ENCODE measurements at regions not wholly inside any gene's neighbourhood (a gene's known extent, or its start where the extent isn't known, plus 50 kb on each side); places are given as distances from the start of the nearest gene placed in this dataset.
"Not testable (repeated sequence)": the region's sequence is repeated elsewhere in the genome, so short reads cannot be mapped to it uniquely, and the experiment has no call there.

DNA sequence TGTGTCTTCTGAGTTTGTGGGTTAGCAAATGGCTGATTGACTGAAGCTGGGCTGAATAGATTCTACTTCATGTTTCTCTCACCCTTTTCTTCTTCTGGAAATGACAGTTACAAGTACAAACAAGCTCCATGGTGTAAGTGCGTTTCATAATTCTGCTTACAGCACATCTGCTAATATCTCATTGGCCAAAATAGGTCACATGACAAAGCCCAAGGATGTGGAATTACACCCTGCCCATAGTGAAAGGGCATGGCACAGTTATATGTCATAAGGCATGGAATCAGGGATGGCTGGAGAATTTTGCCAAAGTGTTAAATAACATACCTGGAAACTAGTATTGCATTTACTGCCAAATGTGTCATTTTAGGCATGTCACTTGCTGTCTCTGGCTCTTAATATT, 327.2 kb downstream of the NKX6-1 start:
- no peaks in the 10 kb centered on the region for H3K36me3 ChIP-seq

DNA sequence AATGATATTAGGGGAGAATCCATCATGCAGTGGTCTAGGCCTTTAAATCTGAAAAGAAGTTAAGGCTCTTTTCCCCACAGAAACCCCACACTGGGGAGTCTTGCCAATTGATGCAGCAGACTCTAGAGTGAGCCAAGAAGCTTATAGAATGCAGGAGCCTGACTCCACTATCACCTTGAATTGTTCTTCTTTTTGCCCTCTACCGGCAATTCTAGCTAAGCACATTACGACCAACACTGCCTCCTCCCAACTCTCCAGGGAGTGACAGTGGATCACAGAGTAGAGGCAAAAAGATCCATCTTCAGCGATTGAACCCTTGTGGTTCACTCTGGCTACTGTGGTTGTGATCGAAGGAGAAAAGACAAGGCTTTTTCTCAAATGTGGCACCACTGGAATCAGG, 331.5 kb downstream of the NKX6-1 start:
- H3K27me3 ChIP-seq: no peaks in the 10 kb centered on the region; the same call in 1 of the 2 replicates
- H3K9me3 ChIP-seq (replicated peaks): no peaks in the 10 kb centered on the region
- H3K4me3 ChIP-seq: no peak overlapping the region
- no peak overlapping the region for H3K27ac ChIP-seq
- H3K4me1 ChIP-seq: no peaks in the 10 kb centered on the region
- peak in 1 of 2 experiments; percentile 7 for DNase-seq
- H3K36me3 ChIP-seq: no peaks in the 10 kb centered on the region

More for the DNA sequence above, 327.2 kb downstream of the NKX6-1 start:
- no peaks in the 10 kb centered on the region for H3K27me3 ChIP-seq
- no peak overlapping the region for H3K4me3 ChIP-seq
- H3K9me3 ChIP-seq (replicated peaks): no peaks in the 10 kb centered on the region
- no peak overlapping the region for H3K27ac ChIP-seq
- no peaks in the 10 kb centered on the region for H3K4me1 ChIP-seq
- peak in 1 of 2 experiments; percentile 9 for DNase-seq

DNA sequence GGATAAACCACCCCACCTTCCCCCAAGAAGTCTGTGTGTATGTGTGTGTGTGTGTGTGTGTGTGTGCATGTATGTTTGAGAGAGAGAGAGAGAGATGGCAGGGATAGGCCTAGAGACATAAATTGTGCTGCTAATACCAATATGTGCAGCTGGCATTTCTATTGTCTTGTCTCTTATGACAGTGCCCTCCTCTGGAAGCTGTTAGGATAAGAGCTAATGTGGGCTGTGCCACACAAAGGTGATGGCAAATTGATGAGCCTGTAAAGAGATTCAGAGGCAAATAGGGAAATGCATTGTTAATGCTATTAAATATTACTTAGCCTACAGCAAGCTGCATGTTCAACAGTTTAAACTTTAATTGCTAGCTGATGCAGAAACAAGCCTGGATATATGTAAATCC, 332.0 kb downstream of the NKX6-1 start:
- H3K9me3 ChIP-seq (replicated peaks): no peaks in the 10 kb centered on the region
- no peak overlapping the region for H3K4me3 ChIP-seq
- DNase-seq: no peak
- no peaks in the 10 kb centered on the region for H3K4me1 ChIP-seq
- H3K27ac ChIP-seq: no peak overlapping the region
- H3K27me3 ChIP-seq: no peaks in the 10 kb centered on the region; the same call in 1 of the 2 replicates
- H3K36me3 ChIP-seq: no peaks in the 10 kb centered on the region

DNA sequence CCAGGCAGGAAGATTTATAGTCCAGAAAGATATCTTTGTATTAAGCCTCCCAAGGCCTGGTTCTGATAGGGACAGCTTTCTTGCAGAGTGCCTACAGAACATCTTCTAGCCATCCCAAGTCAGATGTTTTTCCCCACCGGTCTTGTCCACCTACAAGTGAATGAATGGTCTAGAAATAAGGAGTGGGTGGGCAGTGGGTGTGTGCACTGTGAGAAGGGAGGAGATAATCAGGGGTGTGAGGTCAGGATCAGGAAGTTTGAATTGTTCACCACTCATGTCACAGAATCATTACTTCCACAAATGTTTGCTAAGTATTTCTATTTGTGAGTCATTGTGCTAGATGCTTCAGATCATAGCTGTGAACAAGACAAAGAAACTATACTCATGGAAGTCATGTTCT, 332.6 kb downstream of the NKX6-1 start:
- DNase-seq: no peak
- Histone ChIP-seq H3K4me3 (no peak overlapping the region), H3K27ac (no peak overlapping the region), H3K4me1 (no peaks in the 10 kb centered on the region), H3K9me3 (replicated peaks) (no peaks in the 10 kb centered on the region), H3K36me3 (no peaks in the 10 kb centered on the region), H3K27me3 (no peaks in the 10 kb centered on the region; the same call in 1 of the 2 replicates)

DNA sequence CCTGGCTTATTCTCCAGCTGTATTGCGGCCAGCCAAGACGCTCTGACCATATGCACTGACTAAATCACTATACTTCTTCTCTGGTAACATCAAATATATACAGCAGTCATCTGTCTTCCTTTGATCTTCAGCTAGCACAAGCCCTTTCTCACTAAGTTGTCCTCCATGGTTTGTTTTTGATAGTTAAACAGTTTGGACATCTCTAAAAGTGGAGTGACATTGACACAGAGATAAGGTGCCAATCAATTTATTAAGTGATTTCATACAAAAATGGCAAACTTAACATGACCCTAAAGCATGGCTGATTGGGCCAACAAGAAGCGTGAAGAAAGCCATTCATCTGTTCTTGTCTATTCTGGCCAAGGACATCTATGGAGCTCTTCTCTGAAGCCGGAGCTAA, 334.9 kb downstream of the NKX6-1 start:
- DNase-seq: no peak
- Histone ChIP-seq H3K36me3 (no peaks in the 10 kb centered on the region), H3K9me3 (replicated peaks) (no peaks in the 10 kb centered on the region), H3K4me3 (no peak overlapping the region), H3K27me3 (no peaks in the 10 kb centered on the region; the same call in 1 of the 2 replicates), H3K4me1 (no peaks in the 10 kb centered on the region), H3K27ac (no peak overlapping the region)

DNA sequence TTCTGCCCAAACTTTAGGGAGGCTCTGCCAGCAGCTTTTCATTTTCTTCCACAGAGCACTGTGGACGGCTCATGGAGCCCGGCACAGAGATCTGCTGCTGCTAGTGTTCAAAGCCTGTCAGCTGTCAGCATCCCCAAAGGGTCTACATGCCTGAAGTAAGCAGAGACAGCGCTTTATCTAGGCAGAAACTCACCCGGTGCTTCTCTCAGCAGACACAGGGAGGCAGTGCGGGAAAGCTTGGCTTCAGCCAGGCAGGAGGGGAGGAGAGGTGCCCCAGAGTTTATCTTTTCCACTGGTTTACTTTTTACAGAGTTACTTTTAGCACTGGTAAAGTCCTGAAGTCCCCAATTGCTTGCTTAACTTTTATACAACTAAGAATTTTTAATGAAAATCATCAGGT, 339.3 kb downstream of the NKX6-1 start:
- no peaks in the 10 kb centered on the region for H3K4me1 ChIP-seq
- no peaks in the 10 kb centered on the region for H3K27me3 ChIP-seq
- H3K4me3 ChIP-seq: no peak overlapping the region
- DNase-seq: peak; percentile 10 to 29
- no peaks in the 10 kb centered on the region for H3K36me3 ChIP-seq
- no peak overlapping the region for H3K27ac ChIP-seq
- H3K9me3 ChIP-seq (replicated peaks): no peaks in the 10 kb centered on the region

DNA sequence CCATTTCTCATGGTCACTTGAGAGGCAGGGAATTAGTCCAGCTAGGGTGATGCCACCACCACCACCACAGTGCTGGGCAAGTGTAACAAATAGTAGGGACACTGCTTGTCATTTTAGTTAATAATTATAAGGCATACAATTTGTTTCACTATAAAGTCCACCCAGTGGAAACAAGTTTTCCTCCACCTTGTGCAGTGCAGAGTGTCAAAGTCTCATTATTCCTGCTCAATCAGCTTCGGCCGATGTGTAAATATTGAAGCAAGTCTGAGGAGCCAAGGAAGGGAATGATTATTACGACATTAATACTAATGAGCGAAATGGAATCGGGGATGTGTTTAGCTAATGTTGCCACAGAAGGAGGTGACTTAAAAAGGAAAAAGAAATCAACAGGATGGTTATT, 340.4 kb downstream of the NKX6-1 start:
- no peaks in the 10 kb centered on the region for H3K4me1 ChIP-seq
- no peak overlapping the region for H3K27ac ChIP-seq
- no peaks in the 10 kb centered on the region for H3K9me3 ChIP-seq (replicated peaks)
- H3K27me3 ChIP-seq: no peaks in the 10 kb centered on the region
- H3K36me3 ChIP-seq: no peaks in the 10 kb centered on the region
- DNase-seq: no peak
- H3K4me3 ChIP-seq: no peak overlapping the region

DNA sequence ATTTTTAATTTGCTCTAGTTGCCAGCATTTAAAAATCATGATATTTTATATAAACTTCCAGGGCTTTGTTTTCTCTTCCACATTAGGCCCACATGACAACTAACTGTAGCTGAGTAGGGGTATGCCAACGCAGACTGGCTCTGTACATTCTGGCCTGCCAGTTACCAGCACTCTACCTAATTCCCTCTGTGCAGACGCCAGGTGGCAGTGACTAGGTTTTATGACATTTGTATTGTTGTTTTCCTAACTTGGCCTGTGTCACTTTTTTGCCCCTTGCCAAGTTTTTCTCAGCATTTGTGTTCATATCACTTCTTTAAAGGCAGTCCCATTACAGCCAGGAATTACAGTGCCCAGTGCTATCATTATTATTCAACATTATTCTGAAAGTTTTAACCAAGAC, 347.5 kb downstream of the NKX6-1 start:
- Histone ChIP-seq H3K27me3 (no peaks in the 10 kb centered on the region), H3K4me1 (no peaks in the 10 kb centered on the region), H3K27ac (no peak overlapping the region), H3K9me3 (replicated peaks) (no peaks in the 10 kb centered on the region), H3K4me3 (no peak overlapping the region), H3K36me3 (no peaks in the 10 kb centered on the region)
- DNase-seq: no peak

DNA sequence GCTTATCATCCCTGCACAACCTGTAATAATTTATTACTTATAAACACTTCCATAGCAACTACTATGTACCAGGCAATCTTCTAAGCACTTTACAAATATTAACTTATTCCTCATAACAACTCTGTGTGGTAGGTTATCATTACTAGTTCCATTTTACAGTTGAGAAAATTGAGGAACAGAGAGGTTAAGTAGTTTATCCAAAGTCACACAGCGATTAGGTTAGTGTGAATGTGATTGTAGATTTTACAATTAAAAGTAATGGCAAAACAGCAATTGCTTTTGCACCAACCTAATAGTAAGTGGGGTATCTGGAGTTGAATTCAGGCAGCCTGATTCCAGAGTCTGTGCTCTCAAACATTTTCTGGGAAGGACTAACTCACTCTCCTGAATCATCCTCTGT, 348.9 kb downstream of the NKX6-1 start:
- Histone ChIP-seq H3K9me3 (replicated peaks) (no peaks in the 10 kb centered on the region), H3K27ac (no peak overlapping the region), H3K36me3 (no peaks in the 10 kb centered on the region), H3K27me3 (no peaks in the 10 kb centered on the region), H3K4me3 (no peak overlapping the region), H3K4me1 (no peaks in the 10 kb centered on the region)
- DNase-seq: no peak

DNA sequence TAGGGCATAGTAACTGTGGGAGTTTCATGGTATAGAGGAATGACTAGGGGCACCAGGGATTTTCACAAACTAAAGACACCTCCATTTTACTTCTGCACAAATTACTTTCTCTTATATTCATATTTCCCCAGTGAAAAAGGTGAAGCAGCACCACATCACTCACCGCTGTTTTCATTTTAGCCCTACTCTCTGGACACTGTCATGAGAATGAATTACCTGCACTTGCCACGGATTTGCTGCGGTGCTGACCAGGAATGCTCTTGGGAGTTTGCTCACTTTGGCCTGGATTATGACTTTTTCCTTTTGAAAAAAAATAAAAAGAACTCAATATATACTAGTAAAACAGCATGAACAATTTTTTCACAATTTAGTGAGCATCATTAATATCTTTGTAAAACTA, 351.3 kb downstream of the NKX6-1 start:
- Histone ChIP-seq H3K36me3 (no peaks in the 10 kb centered on the region), H3K4me1 (no peaks in the 10 kb centered on the region), H3K9me3 (replicated peaks) (no peaks in the 10 kb centered on the region), H3K27ac (no peak overlapping the region), H3K4me3 (no peak overlapping the region), H3K27me3 (no peaks in the 10 kb centered on the region)
- no peak for DNase-seq

DNA sequence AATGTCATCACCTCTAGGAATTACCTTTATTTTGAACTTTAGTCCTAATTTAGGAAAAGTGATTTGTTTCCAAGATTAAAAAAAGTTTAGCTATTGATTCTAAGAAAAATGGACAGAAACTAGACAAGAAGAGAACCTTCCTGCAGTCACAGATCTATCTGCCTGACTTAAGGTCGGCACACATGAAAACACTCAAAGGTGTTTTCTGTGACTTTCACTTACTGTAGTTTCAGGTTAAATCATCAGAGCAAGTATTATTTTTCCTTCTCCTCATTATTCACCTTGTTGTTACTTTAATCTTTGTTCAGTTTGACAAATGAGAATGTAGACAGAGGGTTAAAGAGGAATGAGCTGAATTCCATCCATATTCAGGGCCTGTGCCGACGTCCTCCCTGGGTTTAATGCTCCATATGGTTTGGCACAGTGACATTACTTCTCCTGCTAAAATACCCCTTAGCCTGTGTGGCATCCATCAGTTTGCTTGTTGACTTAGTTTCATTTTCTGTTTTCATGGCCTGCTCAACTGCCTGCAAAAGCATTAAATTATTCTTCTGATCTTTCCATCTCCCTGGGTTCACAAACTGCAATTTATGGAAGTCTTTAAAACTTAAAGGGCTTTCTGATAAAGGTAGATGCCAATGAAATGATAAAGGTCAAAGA, 352.7 kb downstream of the NKX6-1 start:
- DNase-seq: no peak
- Histone ChIP-seq H3K27me3 (no peaks in the 10 kb centered on the region), H3K9me3 (replicated peaks) (no peaks in the 10 kb centered on the region)

DNA sequence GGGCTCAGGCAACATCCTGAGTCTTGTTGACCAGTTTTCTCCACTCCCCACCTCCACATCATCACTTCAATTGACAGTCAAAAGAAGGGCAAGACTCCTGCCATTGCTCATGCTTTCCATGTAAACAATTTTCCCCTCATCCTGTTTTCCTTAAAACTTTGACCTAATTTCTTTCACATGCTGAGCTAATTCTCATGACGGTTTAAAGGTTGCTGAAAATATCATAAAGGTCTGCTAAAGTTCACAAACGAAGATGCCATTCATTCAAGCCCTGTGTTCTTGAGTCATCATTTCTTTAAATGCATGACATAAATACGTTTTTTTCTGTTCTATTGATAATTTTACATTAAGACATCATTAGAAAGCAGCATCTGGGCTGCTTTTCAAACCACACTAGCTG, 353.9 kb downstream of the NKX6-1 start:
- Histone ChIP-seq H3K4me1 (no peaks in the 10 kb centered on the region), H3K27me3 (no peaks in the 10 kb centered on the region), H3K27ac (no peak overlapping the region), H3K4me3 (no peak overlapping the region), H3K9me3 (replicated peaks) (no peaks in the 10 kb centered on the region), H3K36me3 (no peaks in the 10 kb centered on the region)
- DNase-seq: no peak

More for the DNA sequence above, 352.7 kb downstream of the NKX6-1 start:
- no peaks in the 10 kb centered on the region for H3K4me1 ChIP-seq
- no peaks in the 10 kb centered on the region for H3K36me3 ChIP-seq
- H3K27ac ChIP-seq: no peak overlapping the region
- H3K4me3 ChIP-seq: no peak overlapping the region

DNA sequence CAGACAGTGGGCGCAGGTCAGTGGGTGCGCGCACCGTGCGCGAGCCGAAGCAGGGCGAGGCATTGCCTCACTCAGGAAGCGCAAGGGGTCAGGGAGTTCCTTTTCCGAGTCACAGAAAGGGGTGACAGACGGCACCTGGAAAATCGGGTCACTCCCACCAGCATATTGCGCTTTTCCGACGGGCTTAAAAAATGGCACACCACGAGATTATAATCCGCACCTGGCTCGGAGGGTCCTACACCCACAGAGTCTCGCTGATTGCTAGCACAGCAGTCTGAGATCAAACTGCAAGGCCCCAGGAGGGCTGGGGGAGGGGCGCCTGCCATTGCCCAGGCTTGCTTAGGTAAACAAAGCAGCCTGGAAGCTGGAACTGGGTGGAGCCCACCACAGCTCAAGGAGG, 372.2 kb downstream of the NKX6-1 start:
- H3K4me1 ChIP-seq; H3K27me3 ChIP-seq; H3K27ac ChIP-seq; H3K9me3 ChIP-seq (replicated peaks); H3K36me3 ChIP-seq: not testable (repeated sequence)
- peak overlapping the region; percentile 49 for H3K4me3 ChIP-seq
- DNase-seq: peak; percentile 22 to 48

DNA sequence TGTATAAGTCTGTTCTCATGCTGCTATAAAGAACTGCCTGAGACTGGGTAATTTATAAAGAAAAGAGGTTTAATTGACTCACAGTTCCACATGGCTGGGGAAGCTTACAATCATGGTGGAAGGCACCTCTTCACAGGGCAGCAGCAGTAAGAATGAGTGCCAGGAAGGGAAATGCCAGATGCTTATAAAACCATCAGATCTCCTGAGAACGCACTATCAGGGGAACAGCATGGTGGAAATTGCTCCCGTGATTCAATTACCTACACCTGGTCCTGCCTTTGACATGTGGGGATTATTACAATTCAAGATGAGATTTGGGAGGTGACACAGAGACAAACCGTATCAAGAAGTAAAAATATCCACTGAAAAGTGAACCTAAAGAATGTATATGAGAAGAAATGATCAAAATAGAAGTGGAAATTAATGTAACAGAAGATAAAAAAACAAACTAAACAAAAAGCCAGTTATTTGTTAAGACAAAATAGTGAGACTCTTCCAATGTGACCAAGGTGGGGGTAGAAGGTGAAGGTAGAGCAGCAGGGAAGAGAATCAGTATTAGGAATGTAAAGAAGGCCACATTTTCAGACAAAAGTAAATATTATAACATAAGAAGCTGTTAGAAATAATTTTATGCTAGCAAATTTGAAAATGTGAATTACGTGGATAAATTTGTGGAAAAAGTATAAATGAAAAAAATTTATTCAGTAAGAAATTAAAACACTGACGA, 372.9 kb downstream of the NKX6-1 start:
- Histone ChIP-seq H3K4me3 (peak overlapping the region; percentile 49), H3K9me3 (replicated peaks) (no peaks in the 10 kb centered on the region; the same call in 1 of the 2 replicates), H3K36me3 (no peaks in the 10 kb centered on the region), H3K27me3 (no peaks in the 10 kb centered on the region), H3K4me1 (no peaks in the 10 kb centered on the region), H3K27ac (no peak overlapping the region)
- no peak for DNase-seq

DNA sequence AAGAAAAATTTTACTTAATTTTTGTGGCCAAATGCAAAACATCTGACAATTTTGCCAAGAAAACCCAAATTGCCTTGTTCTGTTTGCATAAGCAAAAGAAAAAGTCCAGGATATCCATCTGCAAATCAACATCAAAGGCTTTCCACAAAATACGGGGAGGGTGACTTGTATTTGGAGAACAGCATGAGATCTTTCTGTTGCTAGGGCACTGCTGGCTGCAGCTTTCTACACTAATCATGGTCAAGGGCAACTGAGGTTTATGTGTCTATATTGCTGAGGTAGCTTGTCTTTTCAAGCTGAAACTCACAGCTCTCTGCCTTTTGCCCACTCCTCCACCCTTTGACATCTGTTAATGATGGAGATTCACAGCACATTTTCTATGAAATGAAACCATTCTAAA, 389.1 kb downstream of the NKX6-1 start:
- Histone ChIP-seq H3K27ac (no peak overlapping the region), H3K36me3 (no peaks in the 10 kb centered on the region), H3K4me1 (no peaks in the 10 kb centered on the region), H3K27me3 (peaks cover 3% of the 10 kb centered on the region; the same call in 1 of the 2 replicates), H3K9me3 (replicated peaks) (no peaks in the 10 kb centered on the region; the same call in 1 of the 2 replicates), H3K4me3 (no peak overlapping the region)
- DNase-seq: no peak

Measured in SJCRH30 (cell line).